DMS79 (cell line): ENCODE measurements at regions not wholly inside any gene's neighbourhood (a gene's known extent, or its start where the extent isn't known, plus 50 kb on each side); places are given as distances from the start of the nearest gene placed in this dataset.

ENCODE experiments used
- DNase-seq: peaks from one replicate; lab custom pipeline; 2025; lab: John Stamatoyannopoulos, UW

DNA sequence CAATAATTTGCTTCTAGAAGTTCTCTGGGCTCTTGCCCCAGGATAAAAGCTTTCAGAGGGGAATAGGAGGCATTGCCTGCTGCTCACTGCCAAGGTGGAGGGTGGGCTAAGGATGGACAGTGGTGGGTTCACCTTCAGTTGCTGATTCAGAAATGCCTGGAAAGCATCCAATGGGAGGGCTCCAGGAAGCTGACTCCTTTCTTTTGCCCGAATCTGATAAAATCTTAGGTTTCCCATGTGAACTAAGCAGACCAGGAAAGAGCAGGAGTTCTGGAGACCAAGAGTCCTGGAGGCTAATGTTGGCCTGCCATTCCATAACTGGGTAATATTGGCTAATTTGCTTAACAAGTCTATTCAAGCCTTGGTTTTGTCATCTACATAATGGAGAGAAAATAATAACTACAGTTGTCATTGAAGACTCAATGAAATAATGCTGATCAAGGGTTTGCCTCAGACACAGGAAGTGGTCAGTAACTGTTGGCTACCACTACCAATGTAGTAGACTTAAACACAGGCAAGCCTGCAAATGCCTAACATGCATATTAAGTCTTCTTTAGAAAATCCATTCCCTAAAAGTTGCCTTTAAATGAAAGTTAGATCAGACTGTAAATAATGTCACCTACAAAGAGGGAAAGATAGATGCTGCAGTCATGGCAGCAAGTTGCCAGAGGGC, 528.4 kb upstream of the NBEA start:
- no peak for DNase-seq

- no peak for DNase-seq
Measured at GRCh38 chr13:34414616-34415015, 527.5 kb upstream of the NBEA start.

DNA sequence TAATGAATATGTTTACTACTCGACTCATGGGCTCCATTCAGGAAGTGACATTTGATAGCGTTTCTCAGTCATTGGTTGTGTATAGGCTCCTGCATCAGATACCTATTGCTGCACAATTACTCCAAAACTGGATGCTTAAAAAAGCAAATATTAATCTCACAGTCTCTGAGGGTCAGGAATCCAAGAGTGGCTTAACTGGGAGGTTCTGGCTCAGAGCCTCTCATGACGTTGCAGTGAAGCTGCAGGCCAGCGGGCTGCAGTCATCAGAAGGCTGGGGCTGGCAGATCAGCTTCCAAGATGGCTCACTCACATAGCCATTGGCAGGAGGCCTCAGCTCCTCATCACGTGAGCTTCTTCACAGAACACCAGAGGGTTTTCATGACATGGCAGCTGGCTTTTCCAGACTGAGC, 525.1 kb upstream of the NBEA start:
- DNase-seq = no peak

DNA sequence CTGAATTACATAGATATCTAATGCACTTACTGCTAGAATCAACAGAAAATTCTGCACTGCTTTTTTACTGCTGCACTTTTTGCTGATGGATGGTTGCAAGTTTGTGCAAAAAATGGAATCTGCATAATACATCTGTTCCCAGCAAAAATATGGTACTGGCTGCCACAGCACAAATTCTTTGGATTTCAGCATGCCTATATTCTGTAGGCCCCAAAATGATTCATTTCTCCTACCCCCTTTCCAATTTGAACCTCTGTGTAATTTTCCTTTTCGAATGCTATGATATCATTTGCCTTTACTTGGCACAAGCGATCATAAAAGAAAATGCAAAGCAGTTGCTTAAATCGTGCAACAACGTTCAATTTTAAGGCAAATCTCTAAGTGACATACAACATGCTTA, 524.2 kb upstream of the NBEA start:
- DNase-seq = no peak

DNA sequence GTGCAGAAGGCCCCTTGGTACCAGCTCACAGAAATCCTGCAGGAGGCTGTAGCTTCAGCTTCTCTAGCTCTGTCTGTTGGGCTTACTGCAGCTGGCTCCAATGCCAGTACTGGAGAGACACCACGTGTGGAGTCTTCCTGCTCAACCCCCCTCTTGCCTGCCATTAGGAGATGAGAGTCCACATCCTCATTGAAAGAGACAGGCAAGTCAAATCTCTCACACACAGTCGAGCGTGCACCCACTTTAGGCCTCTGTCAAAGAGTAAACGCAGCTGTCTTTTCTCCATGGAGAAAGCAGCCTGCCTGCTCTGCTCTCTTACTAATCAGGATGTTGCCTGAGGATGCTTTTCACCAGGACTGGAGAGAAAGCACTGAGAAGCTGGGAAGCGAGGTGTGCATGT, 523.0 kb upstream of the NBEA start:
- DNase-seq = peak; percentile 14

DNA sequence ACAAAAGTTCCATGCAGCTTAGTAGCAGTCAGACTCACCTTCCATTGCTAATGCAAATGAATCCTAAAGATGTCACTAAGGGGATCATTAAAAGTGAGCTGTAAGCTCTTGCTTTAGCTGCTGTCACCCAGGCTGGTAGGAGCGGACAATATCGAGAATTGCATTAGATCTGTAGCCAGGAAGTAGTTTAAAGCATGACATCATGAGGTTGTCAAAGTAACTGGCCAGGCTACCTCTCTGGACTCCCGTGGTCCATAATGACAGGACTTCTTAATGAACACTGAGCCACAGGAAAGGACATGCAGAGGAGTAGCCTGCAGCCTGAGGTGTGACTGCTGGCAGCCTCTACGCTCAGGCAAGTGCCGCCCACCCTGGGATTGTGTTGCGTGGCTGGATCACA, 522.3 kb upstream of the NBEA start:
- DNase-seq = no peak

- DNase-seq = no peak
Measured at GRCh38 chr13:34420702-34421346, 521.2 kb upstream of the NBEA start.

- no peak for DNase-seq
Measured at GRCh38 chr13:34421347-34421719, 520.7 kb upstream of the NBEA start.

- DNase-seq = no peak
Measured at GRCh38 chr13:34421858-34422475, 520.1 kb upstream of the NBEA start.

GRCh38 chr13:34422956-34423355, 519.1 kb upstream of the NBEA start:
- no peak for DNase-seq

DNA sequence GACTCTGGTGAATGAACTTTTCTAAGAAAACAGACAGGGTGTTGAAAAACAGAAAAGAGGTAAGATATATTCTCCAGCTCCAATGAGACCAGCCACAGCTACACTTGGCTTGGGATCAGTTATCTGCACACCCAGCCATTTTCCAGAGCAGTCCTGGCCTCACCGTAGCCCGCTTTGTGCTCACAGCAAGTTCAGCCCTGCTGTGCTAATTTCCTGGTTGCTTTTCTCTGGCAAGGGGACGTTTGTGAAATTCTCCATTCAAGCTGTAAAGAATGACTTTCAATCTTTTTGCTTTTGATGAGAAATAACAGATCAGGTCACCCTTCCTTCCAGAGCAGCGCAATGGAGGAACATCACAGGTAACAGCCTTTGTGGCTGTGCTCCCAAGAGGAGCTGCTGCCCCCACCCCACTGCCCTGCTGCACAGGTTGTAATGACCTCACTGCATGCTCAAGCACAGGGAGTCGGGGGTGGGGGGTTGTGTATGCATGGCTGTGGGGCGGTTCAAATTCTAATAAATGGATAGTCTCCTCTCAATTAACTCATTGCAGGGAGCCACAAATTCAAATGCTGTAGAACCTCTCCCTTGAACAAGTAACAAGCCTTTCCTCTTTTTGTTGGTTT, 516.6 kb upstream of the NBEA start:
- no peak for DNase-seq

DNA sequence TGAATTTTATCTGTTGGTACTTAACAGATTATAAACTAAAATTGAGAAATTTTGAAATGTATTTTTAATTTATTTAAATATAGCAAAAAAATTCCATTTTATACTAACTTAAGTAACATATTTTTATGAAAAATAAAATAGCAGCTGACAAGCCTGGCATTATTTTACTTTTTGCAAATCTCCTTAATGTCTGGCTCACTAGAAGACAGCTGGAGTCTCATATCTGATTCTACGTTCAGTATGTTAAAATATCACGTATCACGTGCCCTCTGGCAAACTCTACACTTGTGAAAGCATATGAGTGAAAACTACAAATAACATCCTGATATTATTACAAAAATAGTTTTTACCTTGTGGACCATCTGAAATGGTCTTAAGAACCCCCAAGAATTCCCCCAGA, 513.2 kb upstream of the NBEA start:
- no peak for DNase-seq

DNA sequence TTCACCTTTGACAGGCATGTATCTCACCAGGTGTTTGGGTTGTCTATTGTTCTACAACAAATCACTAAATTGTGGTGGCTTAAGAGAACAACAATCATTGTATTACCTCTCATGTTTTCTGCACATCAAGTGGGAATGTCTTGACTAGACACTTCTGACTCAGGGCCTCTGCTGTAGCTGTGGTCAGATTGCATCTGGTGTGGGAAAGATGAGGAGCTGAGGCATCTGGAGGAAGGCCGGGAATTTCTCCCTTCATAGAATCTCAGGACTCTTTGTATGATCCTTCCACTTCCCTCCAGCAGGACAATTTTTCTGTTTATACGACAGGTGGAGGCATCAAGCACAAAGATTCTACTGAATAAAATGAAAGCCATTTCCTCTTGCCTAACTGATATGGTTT, 511.8 kb upstream of the NBEA start:
- DNase-seq = no peak

DNA sequence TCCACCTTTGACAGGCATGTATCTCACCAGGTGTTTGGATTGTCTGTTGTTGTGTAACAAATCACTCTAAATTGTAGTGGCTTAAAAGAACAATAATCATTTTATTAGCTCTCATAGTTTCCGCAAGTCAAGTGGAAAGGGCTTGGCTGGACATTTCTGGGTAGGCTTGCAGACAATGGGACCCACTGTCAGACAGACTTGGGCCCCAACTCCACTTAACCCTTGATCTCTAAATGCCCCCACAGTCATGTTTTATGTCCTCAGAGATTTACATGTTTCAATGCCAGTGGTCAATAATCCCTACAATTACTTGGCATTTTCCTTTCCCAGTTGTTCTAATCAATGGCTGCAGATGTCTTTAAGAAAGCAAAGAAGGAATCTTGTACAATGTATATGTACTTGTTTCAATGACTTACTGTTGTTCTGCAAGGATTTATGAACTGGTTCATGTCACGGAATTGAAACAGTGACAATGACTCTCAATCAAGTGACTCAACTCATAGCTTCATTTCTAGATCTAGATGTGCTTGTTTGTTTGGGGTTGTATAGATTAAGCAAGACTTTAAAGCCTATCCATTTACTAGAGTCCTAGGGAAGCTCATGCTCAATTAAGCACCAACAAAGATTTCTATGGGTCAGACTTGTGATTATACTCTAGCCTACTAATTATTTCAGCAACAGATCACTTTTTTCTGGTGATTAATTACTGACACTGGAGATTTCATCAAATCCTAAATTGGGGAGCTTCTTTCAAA, 510.1 kb upstream of the NBEA start:
- no peak for DNase-seq

- no peak for DNase-seq
Measured at GRCh38 chr13:34435338-34435737, 506.7 kb upstream of the NBEA start.

DNA sequence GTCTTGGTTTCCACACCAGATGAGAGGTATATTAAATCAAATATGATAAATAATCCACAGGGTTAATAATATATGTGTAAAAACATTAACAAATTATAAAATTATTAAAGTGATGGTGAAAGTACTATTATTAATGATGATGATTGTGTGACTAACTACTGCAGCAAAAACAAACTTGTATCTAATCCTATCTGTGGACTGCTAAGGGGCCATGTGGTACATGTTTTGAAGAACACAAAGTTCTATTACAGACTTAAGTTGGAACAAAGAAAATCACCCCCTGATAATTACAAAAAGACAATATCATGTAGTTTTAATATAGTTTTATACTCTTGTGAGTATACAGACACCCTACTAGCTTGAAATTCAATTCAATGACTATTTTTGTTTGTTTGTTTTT, 504.2 kb upstream of the NBEA start:
- DNase-seq = no peak

- DNase-seq = no peak
Measured at GRCh38 chr13:34452831-34453230, 489.2 kb upstream of the NBEA start.

- peak; percentile 53 for DNase-seq
Measured at GRCh38 chr13:34458756-34459715, 483.0 kb upstream of the NBEA start.

- DNase-seq = no peak
Measured at GRCh38 chr13:34459856-34460255, 482.2 kb upstream of the NBEA start.

- no peak for DNase-seq
Measured at GRCh38 chr13:34462843-34463242, 479.2 kb upstream of the NBEA start.

DNA sequence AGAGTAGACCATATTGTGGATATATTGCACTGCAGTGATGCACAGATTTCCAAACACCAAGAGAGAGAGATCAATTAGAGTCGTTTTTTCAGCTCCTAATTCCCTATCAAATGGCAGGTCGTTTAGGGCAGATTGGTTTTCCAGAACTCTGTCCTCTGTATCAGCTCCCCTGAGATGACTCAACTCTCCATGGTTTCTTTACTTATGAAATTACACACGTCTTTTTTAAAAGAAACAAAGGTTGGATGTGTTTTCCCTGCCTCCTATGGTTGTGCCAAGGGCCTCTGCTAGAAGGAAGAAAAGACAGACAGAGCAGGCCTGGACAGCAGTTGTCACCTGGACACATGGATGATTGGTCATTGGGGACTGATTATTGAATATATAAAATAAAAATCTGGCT, 478.1 kb upstream of the NBEA start:
- no peak for DNase-seq
